NT2/D1 (cell line): ENCODE measurements at regions not wholly inside any gene's neighbourhood (a gene's known extent, or its start where the extent isn't known, plus 50 kb on each side); places are given as distances from the start of the nearest gene placed in this dataset.

Experiments
- DNase-seq: peaks from one replicate; pipeline ENCODE4 v3.0.0-alpha.2; 2011; ENCODE audit warnings: low read depth, low spot score
- H3K27me3 ChIP-seq: 2 replicates; pipeline ENCODE4 v1.6.0; 2011; ENCODE audit warnings: mild to moderate bottlenecking; ENCODE audit not compliant: insufficient read length, insufficient read depth
- H3K36me3 ChIP-seq: 2 replicates; pipeline ENCODE4 v1.6.1; 2011; ENCODE audit warnings: mild to moderate bottlenecking, low read length, mixed read lengths; ENCODE audit not compliant: insufficient read depth, insufficient read length
- H3K4me1 ChIP-seq: 2 replicates; pipeline ENCODE4 v1.5.1; 2011; ENCODE audit not compliant: insufficient read depth, insufficient read length
- H3K4me3 ChIP-seq: 2 replicates; pipeline ENCODE4 v1.5.1; 2011; ENCODE audit warnings: low read depth; ENCODE audit not compliant: insufficient read length
- H3K9ac ChIP-seq: 2 replicates; pipeline ENCODE4 v1.6.0; 2011; ENCODE audit warnings: low read depth; ENCODE audit not compliant: insufficient read length
- H3K9me3 ChIP-seq: 2 replicates; pipeline ENCODE4 v1.5.1; 2011; ENCODE audit warnings: mild to moderate bottlenecking, low read length; ENCODE audit not compliant: insufficient read depth
- SUZ12 ChIP-seq: IDR thresholded peaks from 2 replicates; pipeline ENCODE4 v1.6.1; 2011; ENCODE audit not compliant: insufficient read length, insufficient read depth; ENCODE audit errors: extremely low read depth
- YY1 ChIP-seq: IDR thresholded peaks from 2 replicates; pipeline ENCODE4 v1.6.1; 2011; ENCODE audit not compliant: insufficient read length, insufficient read depth
- ZNF274 ChIP-seq: IDR thresholded peaks from 2 replicates; pipeline ENCODE4 v1.6.1; 2011; ENCODE audit warnings: mild to moderate bottlenecking, low read depth, low read length

GRCh38 chr3:193945143-193945542, 190.8 kb upstream of the HES1 start:
- Histone ChIP-seq H3K9ac (no peak overlapping the region), H3K4me1 (peaks cover 19% of the 10 kb centered on the region), H3K36me3 (no peaks in the 10 kb centered on the region), H3K9me3 (no peaks in the 10 kb centered on the region), H3K27me3 (peaks cover 17% of the 10 kb centered on the region), H3K4me3 (no peak overlapping the region)
- no peak for DNase-seq
- TF ChIP-seq YY1 (no peak), ZNF274 (no peak), SUZ12 (no peak)

GRCh38 chr3:193946945-193947344, 189.0 kb upstream of the HES1 start:
- TF ChIP-seq ZNF274 = no peak
- no peak for TF ChIP-seq YY1
- TF ChIP-seq SUZ12 = no peak
- Histone ChIP-seq H3K9ac (no peak overlapping the region), H3K4me1 (peaks cover 13% of the 10 kb centered on the region), H3K27me3 (peaks cover 12% of the 10 kb centered on the region), H3K4me3 (no peak overlapping the region), H3K9me3 (no peaks in the 10 kb centered on the region), H3K36me3 (no peaks in the 10 kb centered on the region)
- DNase-seq = no peak

GRCh38 chr3:193947596-193947995, 188.4 kb upstream of the HES1 start:
- TF ChIP-seq ZNF274 (no peak), SUZ12 (no peak), YY1 (no peak)
- H3K9ac ChIP-seq = no peak overlapping the region
- peaks cover 13% of the 10 kb centered on the region for H3K4me1 ChIP-seq
- no peak for DNase-seq
- H3K9me3 ChIP-seq = no peaks in the 10 kb centered on the region
- peaks cover 12% of the 10 kb centered on the region for H3K27me3 ChIP-seq
- H3K4me3 ChIP-seq = no peak overlapping the region
- no peaks in the 10 kb centered on the region for H3K36me3 ChIP-seq

GRCh38 chr3:193948459-193948858, 187.5 kb upstream of the HES1 start:
- Histone ChIP-seq H3K4me3 (no peak overlapping the region), H3K9ac (no peak overlapping the region), H3K36me3 (no peaks in the 10 kb centered on the region), H3K9me3 (no peaks in the 10 kb centered on the region; the same call in 1 of the 2 replicates), H3K4me1 (peaks cover 13% of the 10 kb centered on the region), H3K27me3 (peaks cover 12% of the 10 kb centered on the region)
- TF ChIP-seq YY1 = no peak
- no peak for TF ChIP-seq ZNF274
- no peak for DNase-seq

- DNase-seq = no peak
- Histone ChIP-seq H3K9me3 (peaks cover 16% of the 10 kb centered on the region), H3K4me3 (no peak overlapping the region), H3K36me3 (no peaks in the 10 kb centered on the region), H3K9ac (no peak overlapping the region), H3K4me1 (peaks cover 1% of the 10 kb centered on the region), H3K27me3 (peaks cover 3% of the 10 kb centered on the region)
- TF ChIP-seq YY1 = no peak
- no peak for TF ChIP-seq ZNF274
- TF ChIP-seq SUZ12 = no peak
Observed at GRCh38 chr3:193951859-193952258, 184.1 kb upstream of the HES1 start.

GRCh38 chr3:193954752-193955151, 181.2 kb upstream of the HES1 start:
- H3K9me3 ChIP-seq = peaks cover 16% of the 10 kb centered on the region
- H3K4me3 ChIP-seq = no peak overlapping the region
- H3K36me3 ChIP-seq = no peaks in the 10 kb centered on the region
- no peak overlapping the region for H3K9ac ChIP-seq
- H3K27me3 ChIP-seq = peaks cover 24% of the 10 kb centered on the region
- no peak for TF ChIP-seq ZNF274
- no peak for TF ChIP-seq SUZ12
- TF ChIP-seq YY1 = no peak
- H3K4me1 ChIP-seq = no peaks in the 10 kb centered on the region
- no peak for DNase-seq

- Histone ChIP-seq H3K9ac (no peak overlapping the region), H3K36me3 (no peaks in the 10 kb centered on the region), H3K4me3 (no peak overlapping the region), H3K9me3 (peaks cover 16% of the 10 kb centered on the region), H3K27me3 (peaks cover 33% of the 10 kb centered on the region), H3K4me1 (no peaks in the 10 kb centered on the region)
- DNase-seq = no peak
- TF ChIP-seq YY1 = no peak
- no peak for TF ChIP-seq SUZ12
- TF ChIP-seq ZNF274 = no peak
Observed at GRCh38 chr3:193955719-193956118, 180.2 kb upstream of the HES1 start.

- TF ChIP-seq YY1 (no peak), ZNF274 (no peak)
- Histone ChIP-seq H3K27me3 (peaks cover 73% of the 10 kb centered on the region), H3K9me3 (peaks cover 3% of the 10 kb centered on the region), H3K4me1 (no peaks in the 10 kb centered on the region), H3K4me3 (no peak overlapping the region), H3K9ac (no peak overlapping the region), H3K36me3 (no peaks in the 10 kb centered on the region)
- DNase-seq = no peak
Observed at GRCh38 chr3:193959861-193960260, 176.1 kb upstream of the HES1 start.
